Sciatic nerve (tissue), 2 donors: ENCODE measurements at regions not wholly inside any gene's neighbourhood (a gene's known extent, or its start where the extent isn't known, plus 50 kb on each side); places are given as distances from the start of the nearest gene placed in this dataset.
A peak's percentile ranks its signal among the peaks of the same experiment; 100 is the strongest.
"Not testable (repeated sequence)": the region's sequence is repeated elsewhere in the genome, so short reads cannot be mapped to it uniquely, and the experiment has no call there.

Experiments used
- ATAC-seq: fragments of 200-7000 bp; cut with Tn5 transposase; one replicate; pipeline ENCODE4 v1.9.1; 2020; ENCODE audit warnings: mild to moderate bottlenecking, moderate library complexity
- DNase-seq: peaks from one replicate; pipeline ENCODE4 v3.0.0-alpha.2; 2020; ENCODE audit warnings: low spot score
- intact Hi-C: fragments of 100-400 bp; cut with DNase I; formaldehyde crosslinking; loops from one replicate; pipeline ENCODE4 v1.14.2; 2022
- donor health status: DM: no; HTN: no; CAD: no.
- donor health status: DM: no; HTN: no; CAD: no.

GRCh38 chr4:151584101-151584500, 175.1 kb downstream of the FHIP1A start:
- intact Hi-C loops: no loop called here
- DNase-seq: no peak
- no peak for ATAC-seq

GRCh38 chr4:151595629-151596028, 165.2 kb downstream of the GATB start:
- intact Hi-C loops: not testable (repeated sequence)

GRCh38 chr4:151597691-151598090, 163.1 kb downstream of the GATB start:
- intact Hi-C loops, ATAC-seq, DNase-seq: not testable (repeated sequence)

More at GRCh38 chr4:151595629-151596028, 165.2 kb downstream of the GATB start:
- ATAC-seq, DNase-seq: not testable (repeated sequence)

GRCh38 chr4:151599863-151600262, 160.9 kb downstream of the GATB start:
- ATAC-seq (no peak), DNase-seq (no peak)
- intact Hi-C loops: no loop called here

GRCh38 chr4:151600432-151600831, 160.4 kb downstream of the GATB start:
- DNase-seq: no peak
- intact Hi-C loops: no loop called here
- no peak for ATAC-seq

GRCh38 chr4:151603377-151603776, 157.4 kb downstream of the GATB start:
- no peak for ATAC-seq
- intact Hi-C loops: no loop called here
- DNase-seq: no peak

GRCh38 chr4:151604238-151604637, 156.6 kb downstream of the GATB start:
- DNase-seq (no peak), ATAC-seq (peak; percentile 22)
- intact Hi-C loops: no loop called here

- ATAC-seq (no peak), DNase-seq (no peak)
- intact Hi-C loops: no loop called here
These were observed 155.6 kb downstream of the GATB start for GRCh38 chr4:151605215-151605614.

- DNase-seq (no peak), ATAC-seq (no peak)
- intact Hi-C loops: no loop called here
These were observed 154.7 kb downstream of the GATB start for GRCh38 chr4:151606061-151606460.

GRCh38 chr4:151610229-151610628, 150.6 kb downstream of the GATB start:
- DNase-seq (no peak), ATAC-seq (no peak)
- intact Hi-C loops: no loop called here

- intact Hi-C loops: no loop called here
- no peak for DNase-seq
- ATAC-seq: no peak
These were observed 148.8 kb downstream of the GATB start for GRCh38 chr4:151611960-151612359.

GRCh38 chr4:151613290-151613689, 147.5 kb downstream of the GATB start:
- ATAC-seq (no peak), DNase-seq (no peak)
- intact Hi-C loops: no loop called here

- intact Hi-C loops: no loop called here
- ATAC-seq (no peak), DNase-seq (no peak)
These were observed 146.2 kb downstream of the GATB start for GRCh38 chr4:151614561-151614960.

GRCh38 chr4:151618858-151619257, 141.9 kb downstream of the GATB start:
- intact Hi-C loops: no loop called here
- ATAC-seq (no peak), DNase-seq (no peak)

GRCh38 chr4:151620066-151620465, 140.7 kb downstream of the GATB start:
- DNase-seq (no peak), ATAC-seq (no peak)
- intact Hi-C loops: no loop called here
